ENCODE measurements at regions not wholly inside any gene's neighbourhood (a gene's known extent, or its start where the extent isn't known, plus 50 kb on each side); places are given as distances from the start of the nearest gene placed in this dataset.

DNA sequence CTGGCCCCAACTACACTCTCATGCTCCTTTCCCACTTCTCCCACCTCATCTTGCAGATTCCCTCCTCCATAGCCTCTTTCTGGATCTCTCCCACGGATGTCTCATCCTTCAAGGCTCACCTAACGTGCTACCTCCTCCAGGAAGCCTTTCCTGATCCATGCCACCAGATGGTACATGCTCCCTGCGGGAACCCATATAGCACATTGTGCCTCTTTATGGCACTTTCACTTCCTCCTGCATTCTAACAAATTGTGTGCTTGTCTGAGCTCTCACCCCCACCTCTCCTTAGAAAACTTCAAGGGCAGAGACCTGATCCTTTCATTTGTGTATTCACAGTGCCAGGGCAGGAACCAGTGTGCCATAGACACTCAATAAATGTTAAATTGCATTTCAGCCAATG lies 63.0 kb downstream of the HES1 start:
- Histone ChIP-seq H3K9me3 (ENCODE audit: insufficient read depth, low read depth, low read length) (peaks cover 3% of the 10 kb centered on the region), H3K4me1 (ENCODE audit: control insufficient read depth in 1 of 2, insufficient read depth in 2 of 2, low read length in 2 of 2) (peaks cover 3 to 13% of the 10 kb centered on the region in 2 experiments), H2AFZ (ENCODE audit: insufficient read depth, low read length, poor library complexity) (no peak overlapping the region), H3K4me2 (ENCODE audit: low read length) (no peak overlapping the region), H3K23ac (ENCODE audit: low read length) (no peak overlapping the region), H3K4me3 (ENCODE audit: low read depth, low read length) (no peak overlapping the region), H3K27ac (ENCODE audit: low read depth, low read length) (no peak overlapping the region), H4K8ac (ENCODE audit: low read depth, low read length) (no peak overlapping the region), H3K4ac (ENCODE audit: low read depth, low read length) (no peak overlapping the region), H3K9ac (ENCODE audit: low read length) (no peak overlapping the region), H3K79me2 (ENCODE audit: control insufficient read depth, insufficient read depth, low read length, poor library complexity) (no peaks in the 10 kb centered on the region), H3K79me1 (ENCODE audit: low read length) (peaks cover 7% of the 10 kb centered on the region), H4K91ac (ENCODE audit: low read depth, low read length) (no peak overlapping the region), H2AK5ac (ENCODE audit: low read length) (no peak overlapping the region), H3K36me3 (ENCODE audit: control insufficient read depth in 1 of 2, insufficient read depth in 2 of 2, low read length in 2 of 2) (no peaks in the 10 kb centered on the region), H4K12ac (ENCODE audit: low read depth, low read length) (no peak overlapping the region), H2BK12ac (ENCODE audit: low read length) (no peak overlapping the region), H3K14ac (ENCODE audit: low read length) (no peak overlapping the region), H2BK5ac (ENCODE audit: low read depth, low read length, poor library complexity) (no peak overlapping the region), H3K18ac (ENCODE audit: low read length) (no peak overlapping the region), H2BK120ac (ENCODE audit: insufficient read depth, low read length, poor library complexity) (no peak overlapping the region), H3K27me3 (ENCODE audit: insufficient read depth, low read length) (no peaks in the 10 kb centered on the region)
- WGBS (ENCODE audit: extremely low coverage, insufficient coverage, insufficient read length), result no CpG with 5 or more reads among the region's 3 CpGs
- DNase-seq, result no peak

DNA sequence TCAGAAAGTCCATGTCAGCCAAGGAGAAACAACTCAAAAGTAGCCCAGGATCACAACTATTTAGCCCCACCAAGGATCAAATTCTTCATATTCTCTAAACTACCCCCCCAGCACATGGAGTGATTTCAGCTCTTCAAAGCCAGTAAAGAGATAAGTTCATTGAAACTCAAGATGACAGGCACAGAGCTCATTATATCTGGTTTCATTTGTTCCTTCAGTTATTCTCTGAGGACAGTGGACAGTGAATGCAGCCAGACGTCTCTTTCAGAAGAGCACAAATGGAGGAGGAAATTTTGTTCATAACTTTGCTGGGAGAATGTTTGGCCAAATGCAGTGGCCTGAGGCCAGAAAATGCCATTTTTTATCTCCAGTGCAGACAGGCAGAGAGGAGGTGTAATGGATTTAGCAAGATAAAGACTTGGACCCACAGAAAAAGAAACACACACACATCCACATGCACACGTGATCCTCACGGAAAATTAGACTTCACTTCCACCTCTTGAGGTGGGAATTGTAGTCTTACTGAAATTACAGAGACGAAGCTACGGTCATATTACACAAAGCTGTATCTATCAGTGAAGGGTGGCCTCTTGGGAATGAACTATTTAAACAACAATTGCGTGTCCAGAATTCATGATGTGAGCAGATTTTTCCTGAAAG lies 64.6 kb downstream of the HES1 start:
- Histone ChIP-seq H3K4me1 (ENCODE audit: control insufficient read depth in 1 of 2, insufficient read depth in 2 of 2, low read length in 2 of 2) (peaks cover 5 to 15% of the 10 kb centered on the region in 2 experiments), H3K27me3 (ENCODE audit: insufficient read depth, low read length) (no peaks in the 10 kb centered on the region), H2AFZ (ENCODE audit: insufficient read depth, low read length, poor library complexity) (no peak overlapping the region), H2BK12ac (ENCODE audit: low read length) (no peak overlapping the region), H3K18ac (ENCODE audit: low read length) (no peak overlapping the region), H2BK5ac (ENCODE audit: low read depth, low read length, poor library complexity) (no peak overlapping the region), H2AK5ac (ENCODE audit: low read length) (no peak overlapping the region), H3K14ac (ENCODE audit: low read length) (no peak overlapping the region), H4K8ac (ENCODE audit: low read depth, low read length) (no peak overlapping the region), H4K91ac (ENCODE audit: low read depth, low read length) (no peak overlapping the region), H3K36me3 (ENCODE audit: control insufficient read depth in 1 of 2, insufficient read depth in 2 of 2, low read length in 2 of 2) (no peaks in the 10 kb centered on the region), H3K4ac (ENCODE audit: low read depth, low read length) (no peak overlapping the region), H3K79me1 (ENCODE audit: low read length) (peaks cover 16% of the 10 kb centered on the region), H3K9ac (ENCODE audit: low read length) (no peak overlapping the region), H3K27ac (ENCODE audit: low read depth, low read length) (no peak overlapping the region), H3K4me2 (ENCODE audit: low read length) (no peak overlapping the region), H3K79me2 (ENCODE audit: control insufficient read depth, insufficient read depth, low read length, poor library complexity) (no peaks in the 10 kb centered on the region), H3K9me3 (ENCODE audit: insufficient read depth, low read depth, low read length) (peaks cover 3% of the 10 kb centered on the region), H3K4me3 (ENCODE audit: low read depth, low read length) (no peak overlapping the region), H3K23ac (ENCODE audit: low read length) (no peak overlapping the region), H4K12ac (ENCODE audit: low read depth, low read length) (no peak overlapping the region), H2BK120ac (ENCODE audit: insufficient read depth, low read length, poor library complexity) (no peak overlapping the region)
- peak; percentile 27 to 66 for DNase-seq
- WGBS (ENCODE audit: extremely low coverage, insufficient coverage, insufficient read length), result no CpG with 5 or more reads among the region's 6 CpGs

DNA sequence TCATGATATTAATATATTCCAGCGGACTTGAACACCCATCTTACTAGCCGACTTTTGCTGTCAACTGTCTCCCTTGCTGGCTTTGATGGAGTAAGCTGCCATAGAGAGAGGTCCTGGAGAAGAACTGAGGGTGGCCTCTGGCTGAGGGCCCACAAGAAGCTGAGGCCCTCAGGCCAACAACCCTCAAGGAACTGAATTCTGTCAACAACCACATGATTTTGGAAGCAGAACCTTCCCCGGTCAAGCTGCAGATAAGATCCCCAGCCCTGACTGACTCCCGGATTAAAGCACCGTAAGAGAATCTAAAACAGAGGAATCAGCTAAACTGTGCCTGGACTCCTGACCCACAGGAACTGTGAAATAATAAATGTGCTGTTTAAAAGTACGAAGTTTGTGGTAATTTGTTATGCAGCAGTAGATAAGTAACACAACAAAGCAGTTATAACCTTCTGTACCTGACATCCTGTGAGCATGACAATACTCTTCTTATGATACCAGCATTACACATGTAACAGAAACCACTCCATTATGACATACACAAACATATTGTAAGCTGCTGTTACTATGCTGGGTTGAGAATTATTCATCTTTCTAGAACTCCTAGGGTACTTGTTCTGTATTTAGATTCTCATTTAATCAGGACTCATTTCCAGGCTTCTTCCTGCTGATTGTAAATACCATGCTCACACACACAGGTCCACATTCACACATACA lies 66.2 kb downstream of the HES1 start:
- H3K4ac ChIP-seq (ENCODE audit: low read depth, low read length), result no peak overlapping the region
- no peak overlapping the region for H3K23ac ChIP-seq (ENCODE audit: low read length)
- H4K12ac ChIP-seq (ENCODE audit: low read depth, low read length), result no peak overlapping the region
- no peak overlapping the region for H3K4me3 ChIP-seq (ENCODE audit: low read depth, low read length)
- WGBS (ENCODE audit: extremely low coverage, insufficient coverage, insufficient read length), result no CpG with 5 or more reads among the region's 6 CpGs
- peak overlapping the region; percentile 9 for H4K91ac ChIP-seq (ENCODE audit: low read depth, low read length)
- peak overlapping the region; percentile 14 for H2AK5ac ChIP-seq (ENCODE audit: low read length)
- H4K8ac ChIP-seq (ENCODE audit: low read depth, low read length), result no peak overlapping the region
- H3K79me1 ChIP-seq (ENCODE audit: low read length), result peaks cover 16% of the 10 kb centered on the region
- no peak overlapping the region for H3K9ac ChIP-seq (ENCODE audit: low read length)
- H2AFZ ChIP-seq (ENCODE audit: insufficient read depth, low read length, poor library complexity), result no peak overlapping the region
- H3K79me2 ChIP-seq (ENCODE audit: control insufficient read depth, insufficient read depth, low read length, poor library complexity), result no peaks in the 10 kb centered on the region
- no peaks in the 10 kb centered on the region for H3K36me3 ChIP-seq (ENCODE audit: control insufficient read depth in 1 of 2, insufficient read depth in 2 of 2, low read length in 2 of 2)
- DNase-seq, result no peak
- H3K4me2 ChIP-seq (ENCODE audit: low read length), result no peak overlapping the region
- no peak overlapping the region for H2BK5ac ChIP-seq (ENCODE audit: low read depth, low read length, poor library complexity)
- peak overlapping the region; percentile 3 for H2BK120ac ChIP-seq (ENCODE audit: insufficient read depth, low read length, poor library complexity)
- no peak overlapping the region for H3K27ac ChIP-seq (ENCODE audit: low read depth, low read length)
- H2BK12ac ChIP-seq (ENCODE audit: low read length), result no peak overlapping the region
- peaks cover 8 to 17% of the 10 kb centered on the region in 2 experiments for H3K4me1 ChIP-seq (ENCODE audit: control insufficient read depth in 1 of 2, insufficient read depth in 2 of 2, low read length in 2 of 2)
- H3K27me3 ChIP-seq (ENCODE audit: insufficient read depth, low read length), result no peaks in the 10 kb centered on the region
- H3K14ac ChIP-seq (ENCODE audit: low read length), result no peak overlapping the region
- peaks cover 3% of the 10 kb centered on the region for H3K9me3 ChIP-seq (ENCODE audit: insufficient read depth, low read depth, low read length)
- H3K18ac ChIP-seq (ENCODE audit: low read length), result peak overlapping the region; percentile 2

DNA sequence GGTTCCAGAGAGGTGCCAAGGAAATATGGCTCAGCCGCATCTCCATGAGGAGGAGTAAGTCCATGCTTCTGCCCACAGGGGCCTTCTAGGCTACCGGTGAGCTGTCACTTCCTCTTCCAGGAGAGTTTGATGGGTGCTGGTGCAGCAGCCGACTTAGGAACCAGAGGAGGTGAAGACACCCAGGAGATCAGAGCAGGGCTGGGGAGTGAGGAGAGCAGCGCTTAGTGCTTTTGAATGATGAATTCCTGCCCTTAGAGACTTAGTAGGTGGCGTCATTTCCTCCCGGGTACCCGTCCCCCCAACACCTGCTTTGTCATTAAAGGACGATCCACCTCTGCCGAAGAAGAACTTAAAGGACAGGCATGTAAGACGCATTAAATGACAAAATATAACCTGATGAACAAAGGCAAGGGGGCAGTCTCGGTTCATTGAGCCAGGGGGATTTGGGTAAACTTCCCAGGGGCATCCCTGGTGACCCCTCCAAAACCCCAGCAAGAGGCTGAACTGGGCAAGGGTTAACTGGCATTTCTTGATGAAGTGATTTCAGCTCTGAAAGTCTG lies 67.6 kb downstream of the HES1 start:
- peak overlapping the region; percentile 89 for H4K91ac ChIP-seq (ENCODE audit: low read depth, low read length)
- H3K14ac ChIP-seq (ENCODE audit: low read length), result peak overlapping the region; percentile 84
- H3K4me3 ChIP-seq (ENCODE audit: low read depth, low read length), result no peak overlapping the region
- peak overlapping the region; percentile 28 for H2BK5ac ChIP-seq (ENCODE audit: low read depth, low read length, poor library complexity)
- H3K4ac ChIP-seq (ENCODE audit: low read depth, low read length), result no peak overlapping the region
- H3K18ac ChIP-seq (ENCODE audit: low read length), result peak overlapping the region; percentile 78
- no peaks in the 10 kb centered on the region for H3K27me3 ChIP-seq (ENCODE audit: insufficient read depth, low read length)
- H2BK12ac ChIP-seq (ENCODE audit: low read length), result peak overlapping the region; percentile 97
- no peak for DNase-seq
- H3K9ac ChIP-seq (ENCODE audit: low read length), result peak overlapping the region; percentile 61
- H3K36me3 ChIP-seq (ENCODE audit: control insufficient read depth in 1 of 2, insufficient read depth in 2 of 2, low read length in 2 of 2), result no peaks in the 10 kb centered on the region
- H2BK120ac ChIP-seq (ENCODE audit: insufficient read depth, low read length, poor library complexity), result peak overlapping the region; percentile 76
- peak overlapping the region; percentile 87 for H4K8ac ChIP-seq (ENCODE audit: low read depth, low read length)
- peak overlapping the region; percentile 24 for H2AK5ac ChIP-seq (ENCODE audit: low read length)
- H3K79me2 ChIP-seq (ENCODE audit: control insufficient read depth, insufficient read depth, low read length, poor library complexity), result no peaks in the 10 kb centered on the region
- H3K79me1 ChIP-seq (ENCODE audit: low read length), result peaks cover 16% of the 10 kb centered on the region
- peak overlapping the region; percentile 65 for H3K4me2 ChIP-seq (ENCODE audit: low read length)
- H3K9me3 ChIP-seq (ENCODE audit: insufficient read depth, low read depth, low read length), result peaks cover 3% of the 10 kb centered on the region
- no peak overlapping the region for H2AFZ ChIP-seq (ENCODE audit: insufficient read depth, low read length, poor library complexity)
- peak overlapping the region; percentile 89 for H4K12ac ChIP-seq (ENCODE audit: low read depth, low read length)
- peaks cover 8 to 17% of the 10 kb centered on the region in 2 experiments for H3K4me1 ChIP-seq (ENCODE audit: control insufficient read depth in 1 of 2, insufficient read depth in 2 of 2, low read length in 2 of 2)
- H3K23ac ChIP-seq (ENCODE audit: low read length), result no peak overlapping the region
- WGBS (ENCODE audit: extremely low coverage, insufficient coverage, insufficient read length), result no CpG with 5 or more reads among the region's 11 CpGs
- H3K27ac ChIP-seq (ENCODE audit: low read depth, low read length), result no peak overlapping the region

Data from trophoblast cell (in vitro differentiated cells and primary cell).